ENCODE measurements at regions not wholly inside any gene's neighbourhood (a gene's known extent, or its start where the extent isn't known, plus 50 kb on each side); places are given as distances from the start of the nearest gene placed in this dataset.
"Not testable (repeated sequence)": the region's sequence is repeated elsewhere in the genome, so short reads cannot be mapped to it uniquely, and the experiment has no call there.

DNA sequence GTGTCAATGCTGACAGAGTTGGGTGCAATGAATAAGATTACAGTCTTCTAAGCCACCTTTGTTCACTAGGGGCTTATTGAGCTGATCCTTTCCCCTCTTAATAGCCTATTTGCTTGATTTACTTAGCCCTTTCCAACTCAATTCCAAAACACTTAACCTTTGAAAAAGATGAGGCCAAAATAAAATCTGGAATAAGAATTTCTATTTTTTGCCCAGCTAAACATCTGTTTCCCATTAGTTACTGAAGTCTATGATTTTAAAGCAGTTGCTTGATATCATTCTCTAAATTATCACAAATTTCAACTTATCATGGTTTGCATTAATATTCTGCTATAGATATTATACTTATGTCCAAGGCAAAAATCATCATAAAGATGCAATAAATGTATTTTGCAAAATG lies 1272.0 kb upstream of the ACO1 start:
- no peak for DNase-seq (ENCODE audit: low spot score)

- no peak for DNase-seq (ENCODE audit: low spot score)
Measured at GRCh38 chr9:31114346-31114745, 1270.1 kb upstream of the ACO1 start.

GRCh38 chr9:31119890-31120454 lies 1264.5 kb upstream of the ACO1 start:
- no peak for DNase-seq (ENCODE audit: low spot score)

DNA sequence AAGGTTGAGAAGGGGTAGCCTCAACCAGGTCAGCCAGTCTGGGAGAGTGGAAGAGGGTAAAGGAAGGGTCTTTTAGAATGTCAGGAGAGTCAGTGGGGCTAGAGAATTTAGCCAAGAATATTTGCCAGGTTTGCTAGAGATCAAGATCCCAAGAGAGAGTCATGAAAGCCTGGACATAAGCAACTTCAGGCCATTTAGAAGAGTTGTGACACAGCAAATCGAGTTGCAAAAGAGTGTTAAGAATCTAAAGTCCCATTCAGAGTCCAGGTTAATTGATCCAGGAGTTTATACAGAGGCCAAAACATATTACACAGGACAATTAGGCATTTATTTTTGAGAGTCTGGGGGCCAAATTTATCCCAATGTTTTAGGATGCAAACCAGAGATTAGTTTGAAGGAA lies 1260.1 kb upstream of the ACO1 start:
- DNase-seq (ENCODE audit: low spot score): no peak

DNA sequence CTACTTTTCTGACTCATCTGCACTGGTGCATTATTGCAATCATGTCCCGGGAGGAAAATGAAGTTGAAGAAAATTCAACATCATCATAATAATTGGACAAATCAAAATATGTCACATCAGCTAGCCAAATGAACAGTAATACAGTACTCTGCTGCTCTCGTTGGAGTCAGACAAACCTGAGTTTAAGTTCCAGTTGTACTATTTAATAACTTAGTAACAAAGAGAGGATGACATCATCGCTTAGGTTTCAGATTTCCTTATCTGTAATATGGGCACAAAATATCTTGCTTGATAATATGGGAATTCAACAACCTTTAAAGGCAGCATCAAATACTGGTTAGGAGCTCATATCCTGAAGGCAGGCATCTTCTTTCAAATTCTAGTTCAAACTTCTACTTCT lies 1248.9 kb upstream of the ACO1 start:
- DNase-seq (ENCODE audit: low spot score): no peak

DNA sequence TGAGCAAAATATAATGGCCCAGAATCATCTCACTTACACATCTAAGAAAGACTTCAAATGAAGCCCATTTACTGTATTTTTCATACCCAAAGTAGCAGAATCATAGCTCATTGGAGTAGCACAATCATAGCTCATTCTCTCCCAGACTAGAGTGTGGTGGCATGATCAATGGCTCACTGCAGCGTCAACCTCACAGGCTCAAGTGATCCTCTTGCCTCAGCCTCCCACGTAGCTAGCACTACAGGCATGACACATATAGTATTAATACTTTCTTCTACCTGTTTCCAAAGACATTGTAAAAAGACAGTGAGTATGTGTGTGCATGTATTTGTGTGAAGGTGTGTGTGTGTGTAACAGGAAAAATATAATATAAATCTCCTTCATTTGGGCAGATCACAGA lies 1247.9 kb upstream of the ACO1 start:
- DNase-seq (ENCODE audit: low spot score): no peak

GRCh38 chr9:31137176-31138160 lies 1247.0 kb upstream of the ACO1 start:
- peak; percentile 20 for DNase-seq (ENCODE audit: low spot score)

- no peak for DNase-seq (ENCODE audit: low spot score)
Measured at GRCh38 chr9:31140316-31140715, 1244.1 kb upstream of the ACO1 start.

DNA sequence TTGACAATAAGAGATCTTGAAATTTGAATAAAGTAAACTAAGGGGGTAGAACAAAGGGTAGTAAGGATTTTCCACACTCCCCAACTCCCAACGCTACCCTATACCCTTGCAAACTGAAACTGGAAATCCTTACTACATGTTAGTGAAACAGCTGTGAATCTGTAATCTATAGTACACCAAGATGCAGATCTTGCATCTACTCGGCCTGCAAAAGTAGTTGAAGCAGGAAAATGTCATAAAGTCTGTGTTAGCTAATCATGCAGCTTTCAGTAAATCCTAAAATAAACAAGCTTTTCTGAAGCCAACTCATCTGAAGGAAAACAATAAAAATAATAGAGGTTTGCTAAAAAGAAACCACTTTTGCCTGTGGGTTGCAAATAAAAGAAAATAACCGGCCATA lies 1242.0 kb upstream of the ACO1 start:
- DNase-seq (ENCODE audit: low spot score): no peak

DNA sequence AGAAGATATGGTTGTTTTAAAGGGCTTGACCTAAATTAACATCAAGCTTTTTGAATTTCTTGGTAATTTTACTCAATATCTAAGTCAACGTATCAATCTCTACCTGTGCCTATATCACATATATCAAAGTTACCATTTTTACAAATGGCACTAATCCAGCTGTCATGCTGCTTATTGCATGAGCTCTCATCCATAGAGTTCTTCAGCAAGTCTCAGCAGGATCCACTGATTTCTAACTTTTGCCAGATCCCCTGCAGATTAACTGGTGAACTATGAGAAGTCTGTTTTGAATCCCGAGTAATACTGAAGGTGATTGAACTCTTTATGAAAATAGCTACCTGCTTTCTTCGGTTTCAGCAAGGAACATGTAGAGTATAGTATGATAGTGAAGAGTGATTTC lies 1239.8 kb upstream of the ACO1 start:
- no peak for DNase-seq (ENCODE audit: low spot score)

DNA sequence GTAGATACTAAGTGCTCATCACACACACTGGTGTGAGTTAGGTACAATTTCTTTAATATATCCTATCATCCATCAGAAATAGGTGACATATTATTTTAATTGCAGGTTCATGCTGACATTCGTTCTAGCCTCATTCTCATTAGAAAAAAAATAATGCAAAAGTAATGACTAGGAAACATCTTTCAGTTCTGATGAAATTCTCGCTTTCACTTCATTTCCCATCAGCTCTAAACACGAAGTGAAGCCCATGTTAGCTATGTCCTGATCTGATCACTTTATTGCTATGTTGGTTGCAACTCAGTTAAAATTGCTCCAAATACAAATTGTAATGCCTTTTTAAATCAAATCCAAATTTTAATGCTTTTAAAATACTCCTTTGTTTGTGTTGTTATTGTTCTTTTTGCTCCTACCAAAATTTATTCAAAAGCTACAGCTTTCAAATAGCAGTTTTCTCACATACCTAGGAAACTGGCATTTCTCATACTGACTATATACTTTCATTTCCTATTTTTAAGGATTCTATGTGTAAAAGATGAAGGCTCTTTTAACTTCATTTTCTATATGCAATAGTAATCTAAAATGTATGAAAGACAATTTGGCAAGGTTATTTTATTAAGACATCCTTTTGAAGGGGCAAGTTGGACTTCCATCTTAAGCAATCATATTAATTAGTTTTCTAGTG lies 1237.8 kb upstream of the ACO1 start:
- DNase-seq (ENCODE audit: low spot score): no peak

- DNase-seq (ENCODE audit: low spot score): no peak
Measured at GRCh38 chr9:31153250-31153840, 1231.1 kb upstream of the ACO1 start.

- DNase-seq (ENCODE audit: low spot score): no peak
Measured at GRCh38 chr9:31166516-31166915, 1217.9 kb upstream of the ACO1 start.

DNA sequence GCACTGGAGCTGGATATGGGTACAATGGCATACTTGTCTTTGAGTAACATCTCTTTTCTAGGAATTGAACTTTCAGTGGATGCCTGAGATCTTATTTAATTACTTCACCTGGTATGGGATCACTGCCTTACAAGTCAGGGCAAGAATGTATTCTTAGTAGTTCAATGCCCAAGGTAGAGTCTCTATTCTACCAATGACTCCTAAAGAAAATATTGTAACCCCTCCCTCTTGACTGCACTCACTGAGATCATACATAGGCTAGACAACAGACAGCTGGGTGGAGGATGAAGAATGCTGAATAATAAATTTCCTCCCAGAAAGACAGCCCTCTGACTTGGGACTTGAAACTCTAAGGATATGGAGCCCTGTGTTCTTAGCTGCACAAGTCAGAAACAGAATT lies 1216.3 kb upstream of the ACO1 start:
- DNase-seq (ENCODE audit: low spot score): no peak

DNA sequence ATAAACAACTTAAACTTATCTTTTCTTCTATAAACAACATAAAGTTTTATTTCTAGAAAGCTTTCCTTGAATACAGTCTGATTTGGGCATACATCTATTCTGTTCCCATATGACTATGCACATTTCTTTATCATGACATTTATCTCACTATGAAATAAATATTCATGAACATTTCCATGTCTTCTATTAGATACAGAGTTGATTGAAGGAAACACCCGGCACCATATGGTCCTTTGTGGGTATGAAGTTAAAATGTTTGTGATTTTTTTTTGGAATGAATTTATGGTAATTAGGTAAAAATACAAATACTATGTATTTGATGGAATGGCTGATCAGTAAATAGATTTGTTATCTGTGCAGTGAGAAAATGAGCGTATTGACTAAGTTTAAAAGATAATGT lies 1209.8 kb upstream of the ACO1 start:
- DNase-seq (ENCODE audit: low spot score): no peak

DNA sequence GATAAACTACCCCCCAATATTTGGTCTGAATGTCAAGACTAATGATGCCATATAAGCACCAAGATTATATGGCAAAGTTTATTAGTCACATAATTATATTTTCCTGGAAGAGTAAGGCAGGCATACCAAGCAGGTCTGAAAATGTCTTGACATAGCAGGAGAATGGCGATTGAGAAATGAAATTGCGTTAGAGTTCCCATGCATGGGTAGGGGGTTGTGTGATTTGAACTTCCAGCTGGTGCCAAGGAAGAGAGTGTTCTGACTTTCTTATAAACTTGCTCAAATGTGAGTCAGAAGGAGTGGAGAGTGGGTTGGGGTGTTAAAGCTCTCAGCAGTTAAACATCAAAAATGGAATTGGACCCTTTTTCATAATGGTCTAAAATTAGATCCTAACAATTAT lies 1200.6 kb upstream of the ACO1 start:
- DNase-seq (ENCODE audit: low spot score): no peak

DNA sequence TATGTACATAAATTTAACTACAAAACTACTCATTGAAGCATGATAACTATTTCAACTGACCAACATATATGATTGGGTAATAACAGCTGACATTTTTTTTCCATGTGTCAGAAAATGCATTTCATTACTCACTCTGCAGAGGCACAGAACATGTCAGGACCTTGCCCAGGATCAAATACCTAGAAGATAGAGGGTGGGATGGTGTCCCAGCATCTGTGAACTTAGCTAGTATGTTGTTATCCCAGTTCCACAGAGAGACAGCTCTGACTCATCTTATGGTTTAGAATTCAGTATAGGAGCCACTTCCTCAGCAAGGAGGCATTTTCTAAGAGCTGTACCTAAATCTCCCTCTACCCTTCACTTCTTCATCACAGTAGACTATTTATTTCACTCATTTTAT lies 1198.6 kb upstream of the ACO1 start:
- no peak for DNase-seq (ENCODE audit: low spot score)

DNA sequence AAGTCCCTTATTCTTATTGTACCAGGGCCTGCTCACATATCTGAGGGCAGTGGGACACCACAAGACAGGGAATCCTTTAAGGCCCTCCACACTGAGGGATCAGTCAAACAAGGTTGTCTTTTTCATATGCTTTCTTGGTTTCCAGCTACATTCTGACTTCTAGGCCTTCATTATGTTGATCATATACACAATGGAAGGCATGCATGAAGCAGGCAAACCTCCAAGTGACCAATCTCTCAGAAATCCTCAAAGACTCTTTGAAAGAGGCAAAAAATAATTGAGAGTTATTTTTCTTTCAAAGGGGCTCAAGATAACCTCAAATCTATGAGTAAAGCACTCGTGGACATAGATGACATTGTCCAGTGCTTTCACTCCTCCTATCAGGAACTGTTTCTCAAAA lies 1195.9 kb upstream of the ACO1 start:
- no peak for DNase-seq (ENCODE audit: low spot score)

GRCh38 chr9:31210978-31211570 lies 1173.4 kb upstream of the ACO1 start:
- DNase-seq (ENCODE audit: low spot score): no peak

DNA sequence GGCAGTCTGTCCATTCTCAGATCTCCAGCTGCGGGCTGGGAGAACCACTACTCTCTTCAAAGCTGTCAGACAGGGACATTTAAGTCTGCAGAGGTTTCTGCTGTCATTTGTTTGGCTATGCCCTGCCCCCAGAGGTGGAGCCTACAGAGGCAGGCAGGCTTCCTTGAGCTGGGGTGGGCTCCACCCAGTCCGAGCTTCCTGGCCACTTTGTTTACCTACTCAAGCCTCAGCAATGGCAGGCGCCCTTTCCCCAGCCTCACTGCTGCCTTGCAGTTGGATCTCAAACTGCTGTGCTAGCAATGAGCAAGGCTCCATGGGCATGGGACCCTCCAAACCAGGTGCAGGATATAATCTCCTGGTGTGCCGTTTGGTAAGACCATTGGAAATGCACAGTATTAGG lies 1154.5 kb upstream of the ACO1 start:
- not testable (repeated sequence) for DNase-seq (ENCODE audit: low spot score)

DNA sequence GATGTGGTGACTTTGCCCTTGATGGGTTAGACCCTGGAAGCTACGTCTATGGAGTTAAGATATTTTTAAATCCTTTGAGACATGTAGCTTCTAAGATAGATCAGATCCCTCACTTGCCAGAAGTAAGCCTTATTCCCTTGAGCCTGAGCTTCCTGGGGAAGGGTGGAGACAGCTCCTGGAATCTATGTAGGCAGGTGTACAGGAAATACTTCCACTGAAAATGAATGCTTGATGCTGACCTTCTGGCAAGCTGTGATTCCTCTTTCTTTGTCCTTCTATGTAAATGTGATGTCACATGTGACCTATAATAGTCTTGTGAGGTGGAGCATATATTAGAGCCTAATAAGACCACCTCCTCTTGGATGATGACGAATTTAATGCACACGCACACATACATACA lies 1152.0 kb upstream of the ACO1 start:
- no peak for DNase-seq (ENCODE audit: low spot score)

GRCh38 chr9:31236344-31236743 lies 1148.1 kb upstream of the ACO1 start:
- no peak for DNase-seq (ENCODE audit: low spot score)

Measured in AG08396 (cell line).